ENCODE measurements at regions not wholly inside any gene's neighbourhood (a gene's known extent, or its start where the extent isn't known, plus 50 kb on each side); places are given as distances from the start of the nearest gene placed in this dataset.

DNA sequence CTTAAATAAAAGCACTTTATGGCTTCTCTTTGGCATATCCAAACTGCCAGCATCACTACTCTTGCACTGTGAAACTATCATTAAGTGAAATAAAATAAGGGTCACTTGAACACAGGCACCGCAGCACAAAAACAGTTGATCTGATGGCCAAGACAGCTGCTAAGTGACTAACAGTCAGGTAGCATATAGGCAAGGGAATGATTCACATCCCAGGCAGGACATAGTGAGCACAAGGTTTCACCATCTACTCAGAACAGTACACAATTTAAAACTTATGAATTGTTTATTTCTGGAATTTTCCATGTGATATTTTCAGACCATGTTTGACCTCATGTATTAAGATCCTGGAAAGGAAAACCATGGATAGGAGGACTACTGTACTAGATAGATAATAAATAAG lies 214.2 kb downstream of the MREG start (continued):
- TF ChIP-seq, protein P1, sequence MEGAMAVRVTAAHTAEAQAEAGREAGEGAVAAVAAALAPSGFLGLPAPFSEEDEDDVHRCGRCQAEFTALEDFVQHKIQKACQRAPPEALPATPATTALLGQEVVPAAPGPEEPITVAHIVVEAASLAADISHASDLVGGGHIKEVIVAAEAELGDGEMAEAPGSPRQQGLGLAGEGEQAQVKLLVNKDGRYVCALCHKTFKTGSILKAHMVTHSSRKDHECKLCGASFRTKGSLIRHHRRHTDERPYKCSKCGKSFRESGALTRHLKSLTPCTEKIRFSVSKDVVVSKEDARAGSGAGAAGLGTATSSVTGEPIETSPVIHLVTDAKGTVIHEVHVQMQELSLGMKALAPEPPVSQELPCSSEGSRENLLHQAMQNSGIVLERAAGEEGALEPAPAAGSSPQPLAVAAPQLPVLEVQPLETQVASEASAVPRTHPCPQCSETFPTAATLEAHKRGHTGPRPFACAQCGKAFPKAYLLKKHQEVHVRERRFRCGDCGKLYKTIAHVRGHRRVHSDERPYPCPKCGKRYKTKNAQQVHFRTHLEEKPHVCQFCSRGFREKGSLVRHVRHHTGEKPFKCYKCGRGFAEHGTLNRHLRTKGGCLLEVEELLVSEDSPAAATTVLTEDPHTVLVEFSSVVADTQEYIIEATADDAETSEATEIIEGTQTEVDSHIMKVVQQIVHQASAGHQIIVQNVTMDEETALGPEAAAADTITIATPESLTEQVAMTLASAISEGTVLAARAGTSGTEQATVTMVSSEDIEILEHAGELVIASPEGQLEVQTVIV (CRISPR knock-in tag; IDR thresholded peaks at IDR 0.05; ENCODE audit: borderline replicate concordance) = no peak
- no peak for TF ChIP-seq CREM (IDR thresholded peaks at IDR 0.05; ENCODE audit: low read depth)
- TF ChIP-seq NR1H2 (CRISPR knock-in tag; IDR thresholded peaks at IDR 0.05) = no peak
- TF ChIP-seq, protein P2, sequence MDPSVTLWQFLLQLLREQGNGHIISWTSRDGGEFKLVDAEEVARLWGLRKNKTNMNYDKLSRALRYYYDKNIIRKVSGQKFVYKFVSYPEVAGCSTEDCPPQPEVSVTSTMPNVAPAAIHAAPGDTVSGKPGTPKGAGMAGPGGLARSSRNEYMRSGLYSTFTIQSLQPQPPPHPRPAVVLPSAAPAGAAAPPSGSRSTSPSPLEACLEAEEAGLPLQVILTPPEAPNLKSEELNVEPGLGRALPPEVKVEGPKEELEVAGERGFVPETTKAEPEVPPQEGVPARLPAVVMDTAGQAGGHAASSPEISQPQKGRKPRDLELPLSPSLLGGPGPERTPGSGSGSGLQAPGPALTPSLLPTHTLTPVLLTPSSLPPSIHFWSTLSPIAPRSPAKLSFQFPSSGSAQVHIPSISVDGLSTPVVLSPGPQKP (CRISPR knock-in tag; IDR thresholded peaks at IDR 0.05) = no peak
- no peak for TF ChIP-seq TAF9B (IDR thresholded peaks at IDR 0.05; ENCODE audit: partially characterized antibody)
- TF ChIP-seq, protein P3, sequence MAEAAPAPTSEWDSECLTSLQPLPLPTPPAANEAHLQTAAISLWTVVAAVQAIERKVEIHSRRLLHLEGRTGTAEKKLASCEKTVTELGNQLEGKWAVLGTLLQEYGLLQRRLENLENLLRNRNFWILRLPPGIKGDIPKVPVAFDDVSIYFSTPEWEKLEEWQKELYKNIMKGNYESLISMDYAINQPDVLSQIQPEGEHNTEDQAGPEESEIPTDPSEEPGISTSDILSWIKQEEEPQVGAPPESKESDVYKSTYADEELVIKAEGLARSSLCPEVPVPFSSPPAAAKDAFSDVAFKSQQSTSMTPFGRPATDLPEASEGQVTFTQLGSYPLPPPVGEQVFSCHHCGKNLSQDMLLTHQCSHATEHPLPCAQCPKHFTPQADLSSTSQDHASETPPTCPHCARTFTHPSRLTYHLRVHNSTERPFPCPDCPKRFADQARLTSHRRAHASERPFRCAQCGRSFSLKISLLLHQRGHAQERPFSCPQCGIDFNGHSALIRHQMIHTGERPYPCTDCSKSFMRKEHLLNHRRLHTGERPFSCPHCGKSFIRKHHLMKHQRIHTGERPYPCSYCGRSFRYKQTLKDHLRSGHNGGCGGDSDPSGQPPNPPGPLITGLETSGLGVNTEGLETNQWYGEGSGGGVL (CRISPR knock-in tag; IDR thresholded peaks at IDR 0.05) = no peak
- TF ChIP-seq, protein P4, sequence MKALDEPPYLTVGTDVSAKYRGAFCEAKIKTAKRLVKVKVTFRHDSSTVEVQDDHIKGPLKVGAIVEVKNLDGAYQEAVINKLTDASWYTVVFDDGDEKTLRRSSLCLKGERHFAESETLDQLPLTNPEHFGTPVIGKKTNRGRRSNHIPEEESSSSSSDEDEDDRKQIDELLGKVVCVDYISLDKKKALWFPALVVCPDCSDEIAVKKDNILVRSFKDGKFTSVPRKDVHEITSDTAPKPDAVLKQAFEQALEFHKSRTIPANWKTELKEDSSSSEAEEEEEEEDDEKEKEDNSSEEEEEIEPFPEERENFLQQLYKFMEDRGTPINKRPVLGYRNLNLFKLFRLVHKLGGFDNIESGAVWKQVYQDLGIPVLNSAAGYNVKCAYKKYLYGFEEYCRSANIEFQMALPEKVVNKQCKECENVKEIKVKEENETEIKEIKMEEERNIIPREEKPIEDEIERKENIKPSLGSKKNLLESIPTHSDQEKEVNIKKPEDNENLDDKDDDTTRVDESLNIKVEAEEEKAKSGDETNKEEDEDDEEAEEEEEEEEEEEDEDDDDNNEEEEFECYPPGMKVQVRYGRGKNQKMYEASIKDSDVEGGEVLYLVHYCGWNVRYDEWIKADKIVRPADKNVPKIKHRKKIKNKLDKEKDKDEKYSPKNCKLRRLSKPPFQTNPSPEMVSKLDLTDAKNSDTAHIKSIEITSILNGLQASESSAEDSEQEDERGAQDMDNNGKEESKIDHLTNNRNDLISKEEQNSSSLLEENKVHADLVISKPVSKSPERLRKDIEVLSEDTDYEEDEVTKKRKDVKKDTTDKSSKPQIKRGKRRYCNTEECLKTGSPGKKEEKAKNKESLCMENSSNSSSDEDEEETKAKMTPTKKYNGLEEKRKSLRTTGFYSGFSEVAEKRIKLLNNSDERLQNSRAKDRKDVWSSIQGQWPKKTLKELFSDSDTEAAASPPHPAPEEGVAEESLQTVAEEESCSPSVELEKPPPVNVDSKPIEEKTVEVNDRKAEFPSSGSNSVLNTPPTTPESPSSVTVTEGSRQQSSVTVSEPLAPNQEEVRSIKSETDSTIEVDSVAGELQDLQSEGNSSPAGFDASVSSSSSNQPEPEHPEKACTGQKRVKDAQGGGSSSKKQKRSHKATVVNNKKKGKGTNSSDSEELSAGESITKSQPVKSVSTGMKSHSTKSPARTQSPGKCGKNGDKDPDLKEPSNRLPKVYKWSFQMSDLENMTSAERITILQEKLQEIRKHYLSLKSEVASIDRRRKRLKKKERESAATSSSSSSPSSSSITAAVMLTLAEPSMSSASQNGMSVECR (CRISPR knock-in tag; IDR thresholded peaks at IDR 0.05) = no peak
- no peak for TF ChIP-seq ZFP30 (CRISPR knock-in tag; IDR thresholded peaks at IDR 0.05; ENCODE audit: borderline replicate concordance)
- TF ChIP-seq ZBTB8A (IDR thresholded peaks at IDR 0.05; ENCODE audit: partially characterized antibody) = no peak
- no peak for TF ChIP-seq NFIX (CRISPR knock-in tag; IDR thresholded peaks at IDR 0.05; ENCODE audit: low read depth)
- TF ChIP-seq, protein P5, sequence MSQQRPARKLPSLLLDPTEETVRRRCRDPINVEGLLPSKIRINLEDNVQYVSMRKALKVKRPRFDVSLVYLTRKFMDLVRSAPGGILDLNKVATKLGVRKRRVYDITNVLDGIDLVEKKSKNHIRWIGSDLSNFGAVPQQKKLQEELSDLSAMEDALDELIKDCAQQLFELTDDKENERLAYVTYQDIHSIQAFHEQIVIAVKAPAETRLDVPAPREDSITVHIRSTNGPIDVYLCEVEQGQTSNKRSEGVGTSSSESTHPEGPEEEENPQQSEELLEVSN (IDR thresholded peaks at IDR 0.05; ENCODE audit: borderline replicate concordance in 1 of 2, extremely low read depth in 1 of 2, insufficient read depth in 1 of 2, insufficient read length in 1 of 2, low read depth in 1 of 2, low read length in 1 of 2, poor library complexity in 1 of 2, severe bottlenecking in 1 of 2) = no peak
